Osteoblast (primary cell): ENCODE measurements at regions not wholly inside any gene's neighbourhood (a gene's known extent, or its start where the extent isn't known, plus 50 kb on each side); places are given as distances from the start of the nearest gene placed in this dataset.

Experiments
- DNase-seq: peaks from one replicate; pipeline ENCODE4 v3.0.0; 2011; ENCODE audit warnings: low spot score, mixed read lengths; ENCODE audit not compliant: insufficient read length; ENCODE audit errors: missing footprints
- H2AFZ ChIP-seq: 2 replicates; pipeline ENCODE4 v1.6.0; 2011; ENCODE audit warnings: mild to moderate bottlenecking, low read length
- H3K27ac ChIP-seq: 2 replicates; pipeline ENCODE4 v1.5.1; 2011; ENCODE audit warnings: mild to moderate bottlenecking, low read depth, low read length, moderate library complexity
- H3K27me3 ChIP-seq: 2 replicates; pipeline ENCODE4 v1.6.0; 2012; ENCODE audit warnings: mild to moderate bottlenecking, control low read depth, inconsistent platforms, low read length, moderate library complexity; ENCODE audit not compliant: insufficient read depth
- H3K36me3 ChIP-seq: 2 replicates; pipeline ENCODE4 v1.5.1; 2011; ENCODE audit warnings: mild to moderate bottlenecking, low read length, control low read depth, moderate library complexity; ENCODE audit not compliant: insufficient read depth
- H3K4me1 ChIP-seq: 2 replicates; pipeline ENCODE4 v1.5.1; 2011; ENCODE audit warnings: mild to moderate bottlenecking, low read length, control low read depth, moderate library complexity; ENCODE audit not compliant: insufficient read depth
- H3K4me2 ChIP-seq: 2 replicates; pipeline ENCODE4 v1.6.0; 2011; ENCODE audit warnings: mild to moderate bottlenecking, low read length; ENCODE audit not compliant: insufficient read depth
- H3K4me3 ChIP-seq: fragments of 200-600 bp; sonication (generic); 3 replicates; pipeline ENCODE4 v1.5.1; 2012; ENCODE audit warnings: mild to moderate bottlenecking, low read length, inconsistent platforms; ENCODE audit not compliant: insufficient read depth
- H3K79me2 ChIP-seq: 2 replicates; pipeline ENCODE4 v1.6.0; 2012; ENCODE audit warnings: mild to moderate bottlenecking, low read length, control low read depth, inconsistent platforms; ENCODE audit not compliant: insufficient read depth
- H3K9me3 ChIP-seq: 2 replicates; pipeline ENCODE4 v1.5.1; 2011; ENCODE audit warnings: low read depth, low read length, control low read depth
- H4K20me1 ChIP-seq: 2 replicates; pipeline ENCODE4 v1.6.0; 2012; ENCODE audit warnings: mild to moderate bottlenecking, low read length, control low read depth; ENCODE audit not compliant: insufficient read depth
- TF ChIP-seq, protein P1 (sequence below): IDR thresholded peaks from 2 replicates; pipeline ENCODE4 v1.5.1; 2011; ENCODE audit warnings: mild to moderate bottlenecking, low read depth, low read length, moderate library complexity; ENCODE audit errors: extremely low read depth

- no peaks in the 10 kb centered on the region for H4K20me1 ChIP-seq
- no peak overlapping the region for H3K4me3 ChIP-seq
- H3K27me3 ChIP-seq: no peaks in the 10 kb centered on the region
- no peaks in the 10 kb centered on the region for H3K9me3 ChIP-seq
- peak overlapping the region; percentile 63 for H2AFZ ChIP-seq
- H3K4me2 ChIP-seq: peak overlapping the region; percentile 29
- H3K4me1 ChIP-seq: peaks cover 51% of the 10 kb centered on the region
- TF ChIP-seq, protein P1, sequence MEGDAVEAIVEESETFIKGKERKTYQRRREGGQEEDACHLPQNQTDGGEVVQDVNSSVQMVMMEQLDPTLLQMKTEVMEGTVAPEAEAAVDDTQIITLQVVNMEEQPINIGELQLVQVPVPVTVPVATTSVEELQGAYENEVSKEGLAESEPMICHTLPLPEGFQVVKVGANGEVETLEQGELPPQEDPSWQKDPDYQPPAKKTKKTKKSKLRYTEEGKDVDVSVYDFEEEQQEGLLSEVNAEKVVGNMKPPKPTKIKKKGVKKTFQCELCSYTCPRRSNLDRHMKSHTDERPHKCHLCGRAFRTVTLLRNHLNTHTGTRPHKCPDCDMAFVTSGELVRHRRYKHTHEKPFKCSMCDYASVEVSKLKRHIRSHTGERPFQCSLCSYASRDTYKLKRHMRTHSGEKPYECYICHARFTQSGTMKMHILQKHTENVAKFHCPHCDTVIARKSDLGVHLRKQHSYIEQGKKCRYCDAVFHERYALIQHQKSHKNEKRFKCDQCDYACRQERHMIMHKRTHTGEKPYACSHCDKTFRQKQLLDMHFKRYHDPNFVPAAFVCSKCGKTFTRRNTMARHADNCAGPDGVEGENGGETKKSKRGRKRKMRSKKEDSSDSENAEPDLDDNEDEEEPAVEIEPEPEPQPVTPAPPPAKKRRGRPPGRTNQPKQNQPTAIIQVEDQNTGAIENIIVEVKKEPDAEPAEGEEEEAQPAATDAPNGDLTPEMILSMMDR: no peak
- peak; percentile 32 for DNase-seq
- H3K27ac ChIP-seq: peak overlapping the region; percentile 95
- no peaks in the 10 kb centered on the region for H3K79me2 ChIP-seq
- no peaks in the 10 kb centered on the region for H3K36me3 ChIP-seq
These were observed 189.6 kb downstream of the DUSP6 start for GRCh38 chr12:89162589-89163261.

DNA sequence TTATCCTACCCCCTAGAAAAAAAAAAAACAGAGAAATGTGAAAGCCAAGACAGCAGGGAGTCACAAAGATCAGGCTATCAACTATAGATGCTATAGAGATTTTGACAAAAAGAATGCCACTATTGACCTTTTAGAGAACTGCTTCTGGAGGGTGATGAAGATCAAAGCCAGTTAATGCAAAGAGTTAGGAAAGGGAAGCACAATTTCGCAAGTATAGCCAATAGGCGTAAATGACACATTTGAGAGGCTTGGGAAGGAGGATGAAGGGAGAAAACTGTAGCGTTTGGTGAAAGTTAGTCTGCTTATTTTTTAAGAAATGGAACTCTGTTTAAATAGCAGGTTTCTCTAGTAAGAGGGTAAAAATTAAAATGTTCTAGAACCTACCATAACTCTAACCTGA is 190.7 kb downstream of the DUSP6 start:
- H3K4me1 ChIP-seq: peaks cover 57% of the 10 kb centered on the region
- no peaks in the 10 kb centered on the region for H3K36me3 ChIP-seq
- TF ChIP-seq, protein P1: no peak
- no peak for DNase-seq
- no peaks in the 10 kb centered on the region for H3K9me3 ChIP-seq
- H3K27me3 ChIP-seq: no peaks in the 10 kb centered on the region
- no peaks in the 10 kb centered on the region for H3K79me2 ChIP-seq
- no peak overlapping the region for H3K4me2 ChIP-seq
- no peaks in the 10 kb centered on the region for H4K20me1 ChIP-seq
- H2AFZ ChIP-seq: no peak overlapping the region
- H3K4me3 ChIP-seq: no peak overlapping the region
- H3K27ac ChIP-seq: peak overlapping the region; percentile 95

DNA sequence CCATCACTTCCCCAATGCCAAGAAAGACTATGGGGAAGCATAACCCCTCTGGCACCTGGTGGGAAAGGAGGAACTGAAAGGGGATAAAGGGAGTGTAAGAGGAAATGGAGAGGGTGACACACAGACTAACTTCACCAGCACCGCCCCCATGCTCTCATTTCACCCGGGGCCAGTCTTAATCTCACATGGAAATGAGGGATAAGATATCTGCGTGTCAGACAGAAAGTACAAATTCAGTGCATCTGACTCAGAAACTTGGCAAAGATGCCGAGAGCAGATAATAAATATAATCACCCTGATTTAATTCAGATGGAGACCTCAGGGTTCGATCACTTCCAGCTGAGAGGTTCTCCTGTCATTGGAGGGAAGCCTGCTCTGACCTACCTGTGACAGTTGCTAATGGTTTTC is 191.6 kb downstream of the DUSP6 start:
- Histone ChIP-seq H3K27me3 (no peaks in the 10 kb centered on the region), H2AFZ (peak overlapping the region; percentile 49), H3K4me3 (no peak overlapping the region), H3K27ac (peak overlapping the region; percentile 95), H3K79me2 (no peaks in the 10 kb centered on the region), H3K36me3 (no peaks in the 10 kb centered on the region), H3K4me2 (peak overlapping the region; percentile 49), H3K9me3 (no peaks in the 10 kb centered on the region), H3K4me1 (peaks cover 58% of the 10 kb centered on the region), H4K20me1 (no peaks in the 10 kb centered on the region)
- DNase-seq: peak; percentile 30
- TF ChIP-seq, protein P1: no peak

- no peak overlapping the region for H3K4me2 ChIP-seq
These were observed 194.9 kb downstream of the DUSP6 start for GRCh38 chr12:89157413-89157812.

More at GRCh38 chr12:89157413-89157812, 194.9 kb downstream of the DUSP6 start:
- peak overlapping the region; percentile 77 for H3K27ac ChIP-seq
- no peaks in the 10 kb centered on the region for H4K20me1 ChIP-seq
- TF ChIP-seq, protein P1: no peak
- H3K36me3 ChIP-seq: no peaks in the 10 kb centered on the region
- no peak overlapping the region for H3K4me3 ChIP-seq
- H3K9me3 ChIP-seq: no peaks in the 10 kb centered on the region
- no peak overlapping the region for H2AFZ ChIP-seq
- DNase-seq: no peak
- H3K4me1 ChIP-seq: peaks cover 50% of the 10 kb centered on the region
- H3K79me2 ChIP-seq: no peaks in the 10 kb centered on the region
- H3K27me3 ChIP-seq: no peaks in the 10 kb centered on the region
